GM13977 (cell line): ENCODE measurements at regions not wholly inside any gene's neighbourhood (a gene's known extent, or its start where the extent isn't known, plus 50 kb on each side); places are given as distances from the start of the nearest gene placed in this dataset.

Experiments used
- DNase-seq: peaks from one replicate; pipeline ENCODE4 v3.0.0; 2012; ENCODE audit warnings: low spot score
- in situ Hi-C: fragments of 300-500 bp; cut with MboI; formaldehyde crosslinking; loops from one replicate; pipeline ENCODE4 v1.12.0; 2022; ENCODE audit warnings: low sequenced_read_pairs, low pct_unique_long_range_greater_than_20kb, mixed read lengths, inconsistent platforms; ENCODE audit not compliant: unreplicated experiment
- TF ChIP-seq, protein P1 (sequence below): IDR thresholded peaks from 2 replicates; pipeline ENCODE4 v1.5.1; 2012; ENCODE audit warnings: mild to moderate bottlenecking, control low read depth; ENCODE audit not compliant: insufficient read depth; ENCODE audit errors: extremely low read depth, missing control alignments

DNA sequence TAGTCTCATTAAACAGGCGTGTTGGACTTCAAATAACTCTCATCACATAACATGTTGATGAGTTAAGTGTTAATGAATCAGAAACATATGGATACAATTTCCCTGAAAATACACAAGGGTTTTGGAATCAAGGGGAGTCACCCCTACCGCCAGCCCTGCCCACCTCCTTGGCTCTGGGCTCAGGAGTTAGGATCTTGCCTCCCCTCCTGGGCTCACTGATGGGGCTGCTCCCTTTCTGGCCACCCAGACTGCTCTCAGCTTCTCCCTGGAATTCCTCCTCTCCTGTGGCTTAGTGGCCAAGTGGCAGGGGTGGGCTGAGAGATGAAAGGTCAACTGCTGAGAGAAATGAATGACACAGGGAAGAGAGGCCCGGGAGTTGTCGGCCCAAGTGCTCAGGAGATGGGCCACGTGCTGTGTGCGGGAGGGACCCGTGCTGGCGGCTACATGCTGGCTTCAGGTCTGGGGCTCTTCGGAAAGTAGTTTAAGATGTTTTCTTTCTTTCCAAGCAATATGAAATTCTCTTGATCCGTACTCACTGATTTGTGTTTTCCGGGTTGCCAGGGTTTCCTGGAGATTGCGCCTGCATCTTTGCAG is 55.8 kb upstream of the TNP1 start:
- TF ChIP-seq, protein P1, sequence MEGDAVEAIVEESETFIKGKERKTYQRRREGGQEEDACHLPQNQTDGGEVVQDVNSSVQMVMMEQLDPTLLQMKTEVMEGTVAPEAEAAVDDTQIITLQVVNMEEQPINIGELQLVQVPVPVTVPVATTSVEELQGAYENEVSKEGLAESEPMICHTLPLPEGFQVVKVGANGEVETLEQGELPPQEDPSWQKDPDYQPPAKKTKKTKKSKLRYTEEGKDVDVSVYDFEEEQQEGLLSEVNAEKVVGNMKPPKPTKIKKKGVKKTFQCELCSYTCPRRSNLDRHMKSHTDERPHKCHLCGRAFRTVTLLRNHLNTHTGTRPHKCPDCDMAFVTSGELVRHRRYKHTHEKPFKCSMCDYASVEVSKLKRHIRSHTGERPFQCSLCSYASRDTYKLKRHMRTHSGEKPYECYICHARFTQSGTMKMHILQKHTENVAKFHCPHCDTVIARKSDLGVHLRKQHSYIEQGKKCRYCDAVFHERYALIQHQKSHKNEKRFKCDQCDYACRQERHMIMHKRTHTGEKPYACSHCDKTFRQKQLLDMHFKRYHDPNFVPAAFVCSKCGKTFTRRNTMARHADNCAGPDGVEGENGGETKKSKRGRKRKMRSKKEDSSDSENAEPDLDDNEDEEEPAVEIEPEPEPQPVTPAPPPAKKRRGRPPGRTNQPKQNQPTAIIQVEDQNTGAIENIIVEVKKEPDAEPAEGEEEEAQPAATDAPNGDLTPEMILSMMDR = no peak
- no peak for DNase-seq
- in situ Hi-C loops = no loop called here

DNA sequence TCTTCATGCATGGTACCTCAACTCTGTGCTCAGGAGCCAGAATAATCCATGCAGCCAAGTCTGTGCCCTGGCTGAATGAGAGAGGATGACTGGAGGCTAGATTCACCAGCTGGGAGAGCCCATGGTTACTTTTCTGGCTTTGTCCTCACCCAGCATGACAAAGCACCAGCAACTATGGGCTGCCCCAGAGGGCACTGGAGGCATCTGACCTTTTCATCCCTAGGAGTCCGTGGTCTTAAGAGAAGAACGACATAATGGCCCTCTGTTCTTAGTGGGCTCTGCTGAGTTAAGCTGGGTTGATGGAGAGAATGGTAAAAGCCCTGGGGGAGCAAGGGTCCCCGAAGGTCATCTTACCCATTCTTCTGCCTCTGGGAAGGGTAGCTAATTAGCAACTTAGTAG is 54.6 kb upstream of the TNP1 start:
- in situ Hi-C loops = no loop called here
- DNase-seq = no peak
- TF ChIP-seq, protein P1 = no peak

DNA sequence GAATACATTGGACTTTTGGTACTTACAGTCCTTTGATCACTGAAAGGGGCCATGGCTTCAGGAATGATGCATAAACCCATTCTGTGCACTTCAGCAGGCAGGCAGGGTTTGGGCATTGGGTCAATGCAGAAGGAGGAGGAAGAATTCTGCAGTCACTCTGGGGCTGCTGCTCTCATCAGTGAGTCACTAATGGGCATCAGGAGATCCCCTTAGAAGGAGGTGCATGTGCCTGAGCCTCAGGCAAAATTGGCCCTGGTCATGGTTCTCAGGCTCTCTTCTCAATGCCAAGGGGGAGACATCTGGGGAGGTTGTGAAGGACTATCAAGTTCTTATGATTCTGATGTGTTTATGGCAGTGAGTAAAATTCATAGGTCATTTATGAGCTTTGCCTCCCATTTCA is 52.0 kb upstream of the TNP1 start:
- TF ChIP-seq, protein P1 = no peak
- in situ Hi-C loops = no loop called here
- no peak for DNase-seq

DNA sequence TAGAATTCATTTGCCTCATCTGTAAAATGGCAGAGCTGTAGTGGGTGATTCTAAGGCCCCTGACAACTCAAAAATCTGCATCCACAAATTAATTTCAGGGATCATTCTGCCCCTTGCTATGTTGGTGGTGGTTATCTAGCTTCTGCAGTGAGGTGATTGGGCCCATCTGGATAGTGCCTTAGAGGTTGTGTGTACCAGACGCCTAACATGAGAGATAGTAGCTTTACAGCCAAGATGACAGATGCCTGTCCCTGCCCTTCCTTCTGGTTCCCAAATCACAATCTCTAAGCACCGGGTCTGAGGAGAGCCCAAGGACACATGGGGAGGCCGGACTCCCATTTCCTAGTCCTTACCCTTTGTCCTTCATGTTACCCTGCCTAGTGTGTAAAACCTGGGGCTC is 51.1 kb upstream of the TNP1 start:
- in situ Hi-C loops = no loop called here
- DNase-seq = no peak
- TF ChIP-seq, protein P1 = no peak

DNA sequence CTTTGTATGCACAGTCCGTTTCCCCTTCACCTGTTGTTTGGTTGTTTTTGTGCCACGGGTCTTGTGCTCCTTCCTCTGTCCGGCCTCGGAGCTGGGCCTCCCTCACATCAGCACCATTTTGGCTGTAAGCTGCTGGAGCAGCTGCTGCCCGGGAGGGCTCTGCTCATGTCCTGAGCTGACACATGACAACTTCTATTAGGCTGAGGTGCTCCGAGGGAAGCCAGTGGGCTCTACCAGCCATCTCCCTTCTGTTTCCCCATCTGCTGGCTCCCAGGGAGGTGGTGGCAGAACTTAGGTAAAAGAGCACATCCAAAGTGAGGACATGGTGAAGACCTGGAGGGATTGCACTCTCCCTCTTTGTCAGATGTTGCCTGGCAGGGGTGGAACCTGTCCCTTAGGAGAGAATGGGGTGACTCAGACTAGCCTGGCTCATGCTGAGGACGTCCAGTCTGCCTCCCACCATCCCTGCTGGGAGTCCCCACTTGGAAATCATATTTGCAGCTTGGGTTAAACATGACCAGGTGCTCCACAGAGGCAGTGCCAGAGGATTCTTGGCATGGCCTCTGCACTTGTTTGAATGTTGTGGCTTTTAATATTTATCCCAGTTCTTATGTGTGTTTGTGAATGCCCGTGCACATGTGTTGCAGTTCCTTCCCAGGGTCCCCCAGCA is 49.8 kb upstream of the TNP1 start:
- TF ChIP-seq, protein P1 = no peak
- DNase-seq = no peak
- in situ Hi-C loops = no loop called here
